ENCODE measurements at regions not wholly inside any gene's neighbourhood (a gene's known extent, or its start where the extent isn't known, plus 50 kb on each side); places are given as distances from the start of the nearest gene placed in this dataset.
"Not testable (repeated sequence)": the region's sequence is repeated elsewhere in the genome, so short reads cannot be mapped to it uniquely, and the experiment has no call there.

DNA sequence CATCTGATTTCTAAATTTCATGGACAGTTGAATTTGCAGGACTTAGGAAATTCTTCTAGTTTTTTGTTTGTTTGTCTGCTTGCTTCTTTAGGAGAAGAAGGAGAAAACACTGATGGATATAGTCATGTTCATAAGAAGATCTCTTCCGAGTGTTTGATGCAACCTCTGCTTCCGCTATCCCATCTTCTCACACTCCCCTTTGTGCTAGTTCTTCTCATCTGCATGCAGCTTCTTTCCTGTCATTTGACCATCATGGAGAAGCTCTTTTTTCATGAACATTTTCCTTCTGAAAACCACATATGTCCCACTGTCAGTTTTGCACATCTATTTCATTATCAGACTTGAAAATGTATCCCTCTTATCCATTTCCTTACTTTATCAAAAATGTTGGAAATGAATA is 346.9 kb upstream of the PRKCQ start:
- DNase-seq (ENCODE audit: low spot score): no peak

DNA sequence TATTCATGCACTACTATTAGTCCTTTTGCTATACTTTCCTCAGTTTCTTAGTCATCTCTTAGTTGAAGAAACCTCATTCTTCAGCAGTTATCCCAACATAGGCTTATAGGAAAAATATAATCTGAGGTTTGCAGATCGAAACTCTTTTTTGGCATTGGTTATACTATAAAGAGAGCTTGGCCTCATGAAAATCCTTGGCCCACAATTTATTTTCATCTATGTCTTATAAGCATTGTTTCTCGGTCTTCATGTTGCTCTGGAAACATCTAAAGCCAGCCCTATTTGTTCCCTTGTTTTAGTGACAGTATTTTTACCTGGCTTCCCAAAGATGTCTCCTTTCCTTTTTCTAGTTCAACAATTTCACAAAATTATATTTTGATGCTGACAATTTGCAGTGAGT is 345.1 kb upstream of the PRKCQ start:
- no peak for DNase-seq (ENCODE audit: low spot score)

DNA sequence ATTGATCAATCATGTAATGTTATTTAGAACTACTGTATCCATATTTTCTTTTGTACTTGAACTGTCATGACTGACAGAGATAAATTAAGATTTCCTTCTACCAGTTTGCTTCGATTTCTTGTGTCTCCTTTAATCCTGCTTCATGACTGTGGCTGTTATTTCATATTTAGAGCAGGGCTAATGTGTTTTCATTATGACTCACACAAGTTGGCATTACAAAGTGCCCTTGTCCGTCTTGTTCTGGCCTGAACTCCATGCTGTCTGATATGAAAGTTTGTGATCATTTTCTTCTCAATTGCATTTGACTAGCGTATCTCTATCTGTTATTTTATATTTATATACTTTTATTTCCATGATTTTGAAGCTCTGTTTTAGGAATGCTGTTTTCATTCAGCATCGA is 344.1 kb upstream of the PRKCQ start:
- DNase-seq (ENCODE audit: low spot score): peak; percentile 14

DNA sequence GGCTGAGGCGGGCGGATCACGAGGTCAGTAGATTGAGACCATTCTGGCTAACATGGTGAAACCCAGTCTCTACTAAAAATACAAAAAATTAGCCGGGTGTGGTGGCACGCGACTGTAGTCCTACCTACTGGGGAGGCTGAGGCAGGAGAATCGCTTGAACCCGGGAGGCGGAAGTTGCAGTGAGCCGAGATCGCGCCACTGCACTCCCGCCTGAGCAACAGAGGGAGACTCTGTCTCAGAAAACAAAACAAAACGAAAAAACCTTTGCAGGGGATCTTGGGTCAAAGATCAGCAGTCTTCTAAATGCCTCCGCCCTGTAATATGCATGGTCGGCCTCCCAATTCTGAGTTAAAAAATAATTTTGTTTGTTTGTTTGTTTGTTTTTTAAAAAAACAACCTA is 340.9 kb upstream of the PRKCQ start:
- DNase-seq (ENCODE audit: low spot score): not testable (repeated sequence)

DNA sequence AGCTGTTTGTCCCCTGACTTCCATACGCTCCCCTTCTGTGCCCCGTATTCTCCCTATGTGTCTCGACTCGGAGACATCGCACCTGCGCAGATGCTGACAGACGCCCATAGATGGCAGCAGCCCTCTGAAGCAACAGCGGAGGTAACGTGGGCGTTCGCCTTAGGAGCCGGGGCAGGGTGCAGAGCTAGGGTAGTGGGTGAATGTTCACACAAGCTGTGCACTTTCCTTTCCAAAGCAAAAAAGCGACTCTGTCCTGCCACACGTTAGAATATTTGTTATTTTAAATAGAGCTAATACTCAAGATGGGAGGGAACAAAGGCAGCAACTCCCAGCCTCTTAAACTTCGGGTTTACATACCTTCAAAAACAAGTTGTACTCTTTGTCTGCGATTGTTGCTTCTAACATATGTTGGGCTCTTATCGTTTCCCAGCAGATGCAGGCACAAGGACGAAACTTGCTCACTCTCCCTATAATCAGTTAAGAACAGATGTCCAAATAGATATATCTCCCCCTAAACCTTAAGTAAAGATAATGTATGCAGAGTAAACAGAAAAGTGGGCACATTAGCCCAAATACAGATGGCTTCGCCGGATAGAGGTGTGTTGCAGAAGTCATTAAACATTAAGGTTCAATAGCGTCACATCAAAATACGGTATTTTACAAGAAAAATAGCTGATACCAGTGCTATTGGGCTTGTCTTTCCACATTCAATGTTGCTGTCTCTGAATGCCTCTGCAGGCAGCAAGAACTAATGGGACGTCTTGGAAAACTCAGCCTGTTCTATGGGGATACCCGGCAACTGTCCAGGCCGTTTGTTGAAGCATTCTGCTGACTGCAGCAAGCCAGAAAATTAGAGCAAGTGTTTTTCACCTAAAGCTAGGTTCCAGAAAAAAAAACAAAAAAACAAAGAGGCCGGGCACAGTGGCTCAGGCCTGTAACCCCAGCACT is 340.3 kb upstream of the PRKCQ start:
- DNase-seq (ENCODE audit: low spot score): peak; percentile 53

DNA sequence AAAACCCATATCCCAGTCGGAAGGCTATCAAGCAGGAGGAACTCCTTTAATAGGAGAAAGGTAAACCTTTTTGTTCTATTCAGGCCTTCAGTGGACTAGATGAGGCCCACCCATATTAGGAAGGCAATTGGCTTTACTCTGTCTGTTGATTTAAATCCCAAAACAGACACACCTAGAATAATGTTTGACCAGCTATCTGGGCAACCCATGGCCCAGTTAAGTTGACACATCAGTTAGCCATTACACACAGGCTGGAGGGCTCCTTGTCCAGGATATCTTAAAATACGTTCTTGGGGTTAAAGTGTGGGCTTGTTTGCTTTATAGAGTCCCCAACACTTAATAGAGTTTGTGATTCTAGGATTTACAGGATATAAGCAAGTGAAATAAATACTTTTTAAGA is 339.0 kb upstream of the PRKCQ start:
- no peak for DNase-seq (ENCODE audit: low spot score)

DNA sequence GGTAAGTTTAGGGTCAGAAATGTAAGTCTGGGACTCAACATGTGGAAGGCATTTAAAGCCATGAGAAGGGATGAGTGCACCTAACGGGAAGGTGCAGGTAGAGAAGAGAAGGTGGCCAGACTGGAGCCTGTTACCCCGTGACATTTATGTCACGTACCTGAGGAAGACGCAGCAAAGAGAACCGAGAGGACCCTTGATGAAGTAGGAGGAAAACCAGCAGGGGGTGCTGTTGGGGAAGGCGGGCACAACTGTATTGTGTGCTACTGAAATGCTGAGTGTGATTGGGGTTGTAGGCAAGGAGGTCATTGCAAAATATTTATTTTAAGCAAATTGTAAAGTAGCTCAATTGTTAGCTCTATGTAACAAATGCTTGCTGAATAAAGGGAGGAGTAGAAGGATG is 338.2 kb upstream of the PRKCQ start:
- no peak for DNase-seq (ENCODE audit: low spot score)

DNA sequence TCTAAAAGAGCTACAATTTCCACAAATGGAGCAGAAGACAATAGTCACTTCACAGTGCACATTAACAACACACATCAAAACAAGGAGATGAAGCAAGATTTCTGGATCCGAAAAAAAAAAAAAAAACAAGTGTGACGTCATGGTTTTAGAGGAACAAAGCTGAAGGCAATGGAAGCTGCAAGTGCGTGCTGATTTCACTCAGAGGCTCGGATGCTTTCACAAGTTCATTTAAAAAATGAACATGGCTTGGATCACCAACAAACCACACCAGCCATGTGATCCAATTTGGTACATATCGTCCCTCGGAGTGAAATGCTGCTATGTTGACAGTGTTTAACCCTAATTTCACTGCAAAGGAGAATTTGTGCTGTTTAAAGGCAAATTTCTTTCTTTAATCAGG is 337.0 kb upstream of the PRKCQ start:
- DNase-seq (ENCODE audit: low spot score): no peak

DNA sequence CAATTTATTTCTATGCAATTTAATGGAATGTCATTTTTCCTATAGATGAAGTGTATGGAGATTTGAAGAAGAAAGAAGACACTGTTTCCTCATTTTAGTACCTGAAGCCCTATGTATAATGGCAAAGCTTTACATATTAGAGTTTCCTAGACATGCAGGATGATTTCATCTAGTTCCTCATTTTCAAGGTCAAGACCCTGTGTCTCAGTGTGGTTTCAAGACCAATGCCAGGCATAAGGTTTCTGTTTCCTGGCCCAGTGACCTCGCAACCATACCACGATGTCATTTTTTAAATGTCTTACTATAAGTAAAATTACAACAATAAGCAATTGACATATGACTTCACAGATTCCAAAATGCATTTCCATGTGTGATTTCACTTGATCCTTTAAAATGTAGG is 336.5 kb upstream of the PRKCQ start:
- no peak for DNase-seq (ENCODE audit: low spot score)

DNA sequence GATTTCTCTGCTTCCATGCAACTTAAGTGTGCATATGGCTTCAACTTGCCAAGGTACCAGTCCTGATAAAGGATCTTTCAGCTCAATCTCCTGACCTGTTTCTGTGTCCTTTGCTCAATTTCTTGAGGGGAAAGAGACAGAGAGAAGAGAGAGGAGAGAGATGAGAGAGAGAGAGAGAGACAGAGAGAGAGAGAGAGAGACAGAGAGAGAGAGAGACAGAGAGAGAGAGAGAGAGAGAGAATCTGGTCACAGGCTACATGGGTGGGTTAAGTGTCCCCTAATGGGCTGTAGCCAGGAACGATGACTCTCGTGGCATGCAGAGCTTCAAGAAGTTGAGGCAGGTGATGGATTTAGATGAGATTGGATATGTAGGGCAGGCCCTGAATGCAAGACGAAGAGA is 335.2 kb upstream of the PRKCQ start:
- DNase-seq (ENCODE audit: low spot score): no peak

DNA sequence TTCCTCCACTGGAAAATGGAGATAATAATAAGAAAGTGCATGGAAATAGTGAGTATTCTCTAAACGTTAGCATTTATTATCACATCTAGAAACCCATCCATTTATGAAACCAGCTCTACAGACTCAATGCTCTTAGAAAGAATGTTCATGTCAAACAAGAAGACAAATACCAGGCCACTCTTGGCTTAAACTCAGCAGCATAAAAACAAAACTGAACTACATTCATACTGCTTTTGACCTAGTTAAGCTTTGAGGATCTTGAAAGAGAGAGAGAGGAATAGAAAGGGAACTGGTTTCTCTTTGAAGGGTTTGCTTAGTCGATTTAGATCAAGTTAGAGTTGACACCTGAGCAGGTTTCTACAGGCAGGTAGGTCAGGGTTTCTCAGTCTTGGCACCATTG is 332.9 kb upstream of the PRKCQ start:
- no peak for DNase-seq (ENCODE audit: low spot score)

DNA sequence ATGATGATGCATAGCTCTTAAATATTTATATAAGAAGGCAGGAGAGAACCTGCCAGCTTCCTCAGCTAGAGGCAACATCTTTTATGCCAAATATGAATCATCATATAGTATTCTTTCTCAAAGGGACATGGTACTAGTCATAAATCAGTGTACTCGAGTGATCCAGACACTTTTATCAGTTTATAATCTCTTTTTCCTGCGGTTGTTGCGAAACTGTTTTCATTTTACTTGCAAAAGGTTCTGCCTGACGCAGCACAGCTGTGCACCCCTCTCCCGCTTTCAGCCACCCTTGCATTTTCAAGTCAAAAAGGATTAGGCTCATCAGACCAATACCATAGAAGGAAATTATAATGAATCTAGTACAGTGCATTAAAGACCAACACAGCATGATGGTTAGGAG is 332.3 kb upstream of the PRKCQ start:
- no peak for DNase-seq (ENCODE audit: low spot score)

DNA sequence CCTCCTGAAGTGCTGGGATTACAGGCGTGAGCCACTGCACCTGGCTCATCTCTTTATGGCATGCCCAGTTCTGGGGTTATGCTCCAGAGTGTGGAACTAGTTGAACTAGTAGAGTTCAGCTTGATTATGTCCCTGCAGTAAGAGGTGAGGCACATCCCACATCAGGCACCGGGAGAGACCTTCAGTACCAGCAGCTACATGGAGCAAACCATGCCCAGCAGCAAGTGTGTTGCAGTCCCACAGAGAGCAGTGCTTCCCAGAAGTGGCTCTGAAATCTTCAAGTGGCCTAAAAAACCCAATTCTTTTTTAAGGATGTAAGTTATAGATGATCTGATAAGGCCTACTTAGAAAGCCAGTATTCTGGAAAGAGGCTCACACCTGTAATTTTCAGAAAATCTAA is 331.9 kb upstream of the PRKCQ start:
- no peak for DNase-seq (ENCODE audit: low spot score)

DNA sequence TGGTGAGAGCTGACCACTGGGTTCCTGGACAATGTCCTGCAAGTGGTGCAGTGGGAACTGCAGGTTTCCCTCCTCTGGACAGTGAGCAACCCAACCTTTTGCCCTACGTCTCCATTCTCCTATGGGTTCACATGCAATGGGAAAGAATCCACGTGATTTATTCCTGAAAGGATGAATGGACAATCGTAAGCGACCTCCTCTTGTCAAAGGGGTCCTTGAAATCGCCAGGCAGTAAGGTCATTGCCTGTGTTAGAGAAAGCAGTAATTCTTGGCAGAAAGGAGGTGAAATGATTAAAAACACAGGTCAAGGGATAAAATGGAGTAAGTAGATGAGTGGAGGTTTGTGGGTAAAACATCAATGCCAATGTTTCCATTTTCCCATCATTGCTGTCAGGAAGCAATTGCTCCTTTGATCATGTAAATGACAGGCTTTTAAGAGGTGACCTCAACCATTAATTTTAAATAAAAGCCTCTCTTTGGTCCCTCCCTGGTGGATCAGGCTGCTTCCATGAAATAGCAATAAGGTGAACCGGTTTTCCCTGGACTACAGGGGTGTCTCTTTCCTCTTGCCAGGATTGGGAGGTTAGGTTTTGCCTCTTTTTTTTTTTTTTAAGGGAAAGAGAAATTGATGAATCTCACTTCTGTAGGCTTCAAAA is 330.0 kb upstream of the PRKCQ start:
- no peak for DNase-seq (ENCODE audit: low spot score)

DNA sequence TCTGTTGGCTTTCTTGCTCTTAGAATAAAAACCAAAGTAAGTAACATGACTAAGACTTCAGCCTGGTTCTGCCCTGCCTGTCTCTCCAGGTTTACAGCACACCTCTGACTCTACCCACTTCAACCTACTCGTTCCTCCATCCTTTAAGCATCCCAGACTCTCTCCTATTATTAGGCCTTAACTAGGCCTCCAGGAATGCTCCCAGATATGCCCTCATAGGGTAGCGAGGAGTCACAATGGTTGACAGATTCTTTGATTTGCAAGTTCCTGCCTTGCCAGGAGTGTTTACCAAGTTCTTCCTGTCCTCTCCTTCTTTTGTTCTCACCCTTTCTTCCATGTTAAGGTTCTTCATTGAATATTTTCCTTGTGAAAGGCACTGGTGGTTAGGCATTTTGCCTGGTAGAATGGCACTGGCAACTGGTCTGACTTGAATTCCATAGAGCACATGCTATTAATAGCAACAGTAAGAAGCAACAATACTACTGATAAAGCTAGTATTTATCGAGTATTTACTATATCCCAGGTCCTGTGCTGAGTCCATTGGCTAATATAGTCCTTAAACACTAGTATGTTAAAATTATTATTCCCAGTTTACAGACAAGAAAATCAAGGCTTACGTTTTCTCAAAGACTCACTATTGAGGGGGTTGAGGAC is 327.9 kb upstream of the PRKCQ start:
- DNase-seq (ENCODE audit: low spot score): no peak

DNA sequence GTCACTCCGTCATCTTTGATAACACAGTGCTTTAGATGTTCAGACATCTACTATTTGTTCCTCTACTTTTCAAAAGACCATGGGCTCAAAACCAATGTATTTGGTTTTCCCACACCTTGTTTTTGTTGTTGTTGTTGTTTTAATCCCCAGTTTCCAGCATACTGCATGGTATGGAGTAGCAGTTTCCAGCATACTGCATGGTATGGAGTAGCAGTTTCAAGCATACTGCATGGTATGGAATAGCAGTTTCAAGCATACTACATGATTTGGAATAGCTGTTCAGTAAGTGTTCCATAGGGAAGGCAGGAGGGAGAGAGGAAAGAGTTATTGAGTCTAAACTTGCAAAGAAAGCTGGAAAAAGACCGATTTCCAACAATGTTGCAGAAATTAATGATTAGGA is 314.3 kb upstream of the PRKCQ start:
- no peak for DNase-seq (ENCODE audit: low spot score)

DNA sequence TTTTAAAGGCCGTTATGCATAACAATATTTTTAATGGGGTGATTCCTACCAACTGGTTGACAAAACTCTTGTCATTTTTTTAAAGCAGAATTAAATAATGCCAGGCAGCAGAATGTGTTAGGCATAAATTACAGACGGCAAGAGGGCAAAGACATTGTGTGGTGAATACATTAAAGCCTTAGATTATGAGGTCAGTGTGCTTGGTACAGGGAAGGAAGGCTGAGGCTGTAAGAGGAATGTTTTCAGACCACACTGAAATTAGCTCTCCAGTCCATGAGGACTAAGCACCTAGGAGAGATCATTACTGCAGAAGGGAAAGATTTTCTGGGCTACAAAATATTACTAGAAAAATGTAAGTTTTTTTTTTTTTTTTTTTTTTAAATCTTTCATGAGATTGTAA is 312.8 kb upstream of the PRKCQ start:
- no peak for DNase-seq (ENCODE audit: low spot score)

DNA sequence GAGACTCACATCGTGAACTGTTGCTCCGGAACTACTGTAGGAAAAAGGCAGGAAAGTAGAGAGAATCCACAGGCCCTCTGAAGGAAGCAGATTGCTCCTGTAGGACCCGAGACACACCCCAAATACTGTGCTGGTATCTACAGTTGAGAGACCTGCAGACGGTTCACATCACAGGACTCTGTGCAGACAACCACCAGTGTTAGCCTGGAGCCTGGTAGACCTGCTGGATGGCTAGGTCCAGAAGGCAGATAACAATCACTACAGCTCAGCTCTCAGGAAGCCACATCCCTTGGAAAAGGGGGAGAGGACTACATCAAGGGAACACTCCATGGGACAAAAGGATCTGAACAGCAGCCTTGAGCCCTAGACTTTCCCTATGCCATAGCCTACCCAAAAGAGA is 311.8 kb upstream of the PRKCQ start:
- DNase-seq (ENCODE audit: low spot score): no peak

DNA sequence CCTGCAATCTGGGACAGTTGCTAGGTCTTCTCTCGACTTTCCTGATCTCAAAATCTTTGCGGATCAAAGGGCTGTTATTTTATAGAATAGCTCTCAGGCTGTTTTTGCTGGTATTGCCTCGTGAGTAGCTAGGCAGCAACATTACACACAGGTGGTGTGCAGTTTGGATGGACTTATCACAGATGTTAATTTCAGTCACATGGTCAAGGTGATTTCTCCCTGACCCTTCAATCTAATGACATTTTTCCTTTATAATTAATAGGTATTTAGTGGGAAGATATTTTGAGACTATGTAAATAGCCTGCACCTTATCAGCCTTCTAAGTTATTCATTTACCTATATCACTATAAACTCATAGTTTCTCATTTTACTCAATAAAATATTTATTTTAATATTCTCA is 309.6 kb upstream of the PRKCQ start:
- DNase-seq (ENCODE audit: low spot score): no peak

DNA sequence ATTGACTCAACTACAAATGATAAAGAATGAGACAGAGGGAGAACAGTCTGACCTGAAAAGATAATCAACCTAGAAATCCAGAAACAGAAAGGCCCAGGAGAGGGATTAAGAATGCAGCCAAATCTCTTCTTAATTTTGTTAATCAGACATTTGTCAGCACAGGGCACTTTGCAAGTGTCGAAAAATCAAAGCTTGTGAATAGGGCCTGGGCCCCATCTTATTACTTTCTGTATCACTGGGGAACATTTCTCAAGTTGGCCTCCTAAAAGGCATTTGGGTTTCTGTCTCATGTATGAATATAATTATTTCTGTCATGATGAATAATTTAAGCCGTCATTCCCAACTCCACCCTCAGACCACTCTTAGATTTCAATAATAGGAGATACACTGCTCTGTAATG is 308.4 kb upstream of the PRKCQ start:
- DNase-seq (ENCODE audit: low spot score): no peak

DNA sequence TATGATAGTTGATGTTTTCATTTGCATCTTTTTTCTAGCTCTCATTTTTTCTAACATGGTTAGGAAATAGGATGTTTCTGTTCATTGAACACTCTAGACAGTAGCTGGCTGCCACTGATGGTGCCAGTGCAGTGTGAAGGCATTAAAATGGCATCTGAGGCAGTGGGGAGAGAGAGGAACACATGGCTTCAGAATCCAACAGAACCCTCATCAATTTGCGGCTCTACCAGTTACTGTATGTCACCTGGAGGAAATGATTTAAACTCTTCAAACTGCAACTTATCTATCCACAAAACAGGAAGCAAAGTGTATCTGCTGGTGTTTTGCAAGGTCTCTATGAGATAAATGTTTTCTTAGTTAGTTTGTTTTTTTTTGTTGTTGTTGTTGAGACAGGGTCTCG is 305.2 kb upstream of the PRKCQ start:
- DNase-seq (ENCODE audit: low spot score): no peak

DNA sequence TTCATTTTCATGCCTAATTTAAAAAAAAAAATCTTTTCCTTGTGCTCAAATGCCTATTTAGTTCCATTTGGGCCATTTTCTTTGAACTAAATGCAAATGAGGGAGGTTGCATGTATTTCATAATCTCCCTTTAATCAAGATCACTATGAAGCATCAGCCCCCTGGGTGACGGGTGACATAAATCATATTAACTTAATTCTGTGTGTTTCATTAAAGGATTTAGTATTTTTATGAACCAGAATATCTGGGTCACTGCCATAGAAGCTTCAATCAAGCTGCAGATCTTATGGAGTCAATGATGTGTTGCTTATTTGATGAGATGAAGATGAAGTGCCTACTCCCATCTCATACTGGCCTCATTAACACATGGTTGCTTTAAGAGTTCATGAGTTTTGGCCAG is 301.9 kb upstream of the PRKCQ start:
- DNase-seq (ENCODE audit: low spot score): no peak
